ENCODE measurements at regions not wholly inside any gene's neighbourhood (a gene's known extent, or its start where the extent isn't known, plus 50 kb on each side); places are given as distances from the start of the nearest gene placed in this dataset.

DNA sequence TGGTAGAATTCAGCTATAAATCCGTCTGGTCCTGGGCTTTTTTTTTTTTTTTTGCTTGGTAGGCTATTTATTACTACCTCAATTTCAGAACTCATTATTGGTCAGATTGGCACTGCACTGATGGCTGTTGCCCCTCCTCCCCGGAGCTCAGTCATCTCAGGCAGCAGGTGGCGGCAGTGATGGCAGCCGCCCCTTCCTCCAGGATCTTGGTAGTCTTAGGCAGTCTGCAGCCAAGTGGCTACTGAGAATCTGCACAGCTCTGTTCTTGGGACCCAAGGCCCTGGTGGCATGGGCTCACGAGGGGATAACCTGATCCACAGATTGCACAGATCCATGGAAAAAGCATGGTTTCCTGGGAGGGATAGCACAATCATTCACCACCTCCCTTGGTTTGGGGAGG is 77.9 kb downstream of the GPR85 start:
- no peak for ATAC-seq

More for the DNA sequence above, 77.9 kb downstream of the GPR85 start:
- H3K4me3 ChIP-seq: no peak overlapping the region
- no peak overlapping the region for H3K4me2 ChIP-seq
- H3F3A ChIP-seq (replicated peaks; ENCODE audit: low read depth): no peaks in the 10 kb centered on the region
- Mint-ChIP-seq H3K36me3 (ENCODE audit: low read depth) (0 out of 3 replicates have a peak, but pooled peaks cover 3% of the 10 kb centered on the region), H3K9me3 (peaks cover 15% of the 10 kb centered on the region), H3K27me3 (ENCODE audit: insufficient read depth, low read depth, poor library complexity) (peaks cover 3% of the 10 kb centered on the region), H3K4me3 (no peak overlapping the region), H3K27ac (no peak overlapping the region), H3K4me1 (no peaks in the 10 kb centered on the region)
- H3K9me2 ChIP-seq (ENCODE audit: insufficient read depth): peaks cover 17% of the 10 kb centered on the region
- no peaks in the 10 kb centered on the region for H3K36me3 ChIP-seq (ENCODE audit: insufficient read depth)
- no peak for TF ChIP-seq ZNF331 (CRISPR knock-in tag; IDR thresholded peaks at IDR 0.05; ENCODE audit: low read depth)
- TF ChIP-seq REST (IDR thresholded peaks at IDR 0.05; ENCODE audit: unreplicated experiment): no peak
- no peak for TF ChIP-seq ZNF462 (CRISPR knock-in tag; IDR thresholded peaks at IDR 0.05)
- TF ChIP-seq JUNB (IDR thresholded peaks at IDR 0.05; ENCODE audit: unreplicated experiment): no peak
- peak in 1 of 2 experiments; percentile 41; a peak in 1 of 4 replicates for TF ChIP-seq CTCF (conservative IDR thresholded peaks at IDR 0.05; ENCODE audit: low read depth in 2 of 2)
- TF ChIP-seq CREB1 (CRISPR knock-in tag; IDR thresholded peaks at IDR 0.05; ENCODE audit: low read depth): no peak
- TF ChIP-seq EZH2phosphoT487 (IDR thresholded peaks at IDR 0.05; ENCODE audit: unreplicated experiment): no peak
- no peak for TF ChIP-seq STAT1 (IDR thresholded peaks at IDR 0.05; ENCODE audit: unreplicated experiment)
- H3K27me3 ChIP-seq (ENCODE audit: insufficient read depth): no peaks in the 10 kb centered on the region
- no peaks in the 10 kb centered on the region for H4K20me1 ChIP-seq (replicated peaks; ENCODE audit: insufficient read depth)
- no peak for DNase-seq (ENCODE audit: low spot score)
- no peaks in the 10 kb centered on the region for H3K4me1 ChIP-seq (ENCODE audit: insufficient read depth)
- H2AFZ ChIP-seq: 0 out of 2 replicates have a peak overlapping the region, but pooled peaks have one; percentile 47
- no peaks in the 10 kb centered on the region for H3K79me2 ChIP-seq (replicated peaks; ENCODE audit: insufficient read depth)
- no peak overlapping the region for H3K27ac ChIP-seq (ENCODE audit: low read depth)

All from GM23338 (cell line).